IMR-90 (cell line): ENCODE measurements at regions not wholly inside any gene's neighbourhood (a gene's known extent, or its start where the extent isn't known, plus 50 kb on each side); places are given as distances from the start of the nearest gene placed in this dataset.

ENCODE experiments used
- CEBPB ChIP-seq: IDR thresholded peaks from 2 replicates; pipeline ENCODE4 v1.6.1; 2012; ENCODE audit warnings: low read depth, low read length, improper control_type of control experiment
- CTCF ChIP-seq: conservative IDR thresholded peaks from 2 replicates; pipeline ENCODE4 v1.5.1; 2012; ENCODE audit warnings: mild to moderate bottlenecking, low read depth, low read length, improper control_type of control experiment
- FOS ChIP-seq: fragments of 150-350 bp; IDR thresholded peaks from 2 replicates; pipeline ENCODE4 v1.6.1; 2016; ENCODE audit warnings: low read depth, low read length
- MAFK ChIP-seq: IDR thresholded peaks from 2 replicates; pipeline ENCODE4 v1.6.1; 2012; ENCODE audit warnings: low read depth, low read length, improper control_type of control experiment
- MXI1 ChIP-seq: IDR thresholded peaks from 2 replicates; pipeline ENCODE4 v1.6.1; 2012; ENCODE audit warnings: low read depth, mild to moderate bottlenecking, low read length, moderate library complexity, borderline replicate concordance
- NFE2L2 ChIP-seq: fragments of 150-350 bp; IDR thresholded peaks from 2 replicates; pipeline ENCODE4 v1.6.1; 2016; ENCODE audit warnings: low read depth, mild to moderate bottlenecking, low read length
- POLR2A ChIP-seq: IDR thresholded peaks from 2 replicates; pipeline ENCODE4 v1.6.1; 2012; ENCODE audit warnings: mild to moderate bottlenecking, low read depth, low read length
- RAD21 ChIP-seq: IDR thresholded peaks from 2 replicates; pipeline ENCODE4 v1.6.1; 2012; ENCODE audit warnings: low read length, improper control_type of control experiment
- RCOR1 ChIP-seq: IDR thresholded peaks from 2 replicates; pipeline ENCODE4 v1.6.1; 2012; ENCODE audit warnings: mild to moderate bottlenecking, low read length, improper control_type of control experiment; ENCODE audit not compliant: insufficient replicate concordance
- RFX5 ChIP-seq: IDR thresholded peaks from 2 replicates; pipeline ENCODE4 v1.8.0; 2012; ENCODE audit warnings: low read depth, mild to moderate bottlenecking, low read length, moderate library complexity
- SMC3 ChIP-seq: fragments of 150-350 bp; IDR thresholded peaks from 2 replicates; pipeline ENCODE4 v1.6.1; 2016; ENCODE audit warnings: low read depth, mild to moderate bottlenecking, antibody characterized with exemption, low read length, moderate library complexity
- TF ChIP-seq, protein P1 (sequence below): fragments of 150-350 bp; IDR thresholded peaks from 2 replicates; pipeline ENCODE4 v1.6.1; 2017; ENCODE audit warnings: mild to moderate bottlenecking, antibody characterized with exemption, low read length, low read depth
- TF ChIP-seq, protein P2 (sequence below): fragments of 150-350 bp; IDR thresholded peaks from 2 replicates; pipeline ENCODE4 v1.6.1; 2016; ENCODE audit warnings: low read depth, mild to moderate bottlenecking, low read length, moderate library complexity, borderline replicate concordance

DNA sequence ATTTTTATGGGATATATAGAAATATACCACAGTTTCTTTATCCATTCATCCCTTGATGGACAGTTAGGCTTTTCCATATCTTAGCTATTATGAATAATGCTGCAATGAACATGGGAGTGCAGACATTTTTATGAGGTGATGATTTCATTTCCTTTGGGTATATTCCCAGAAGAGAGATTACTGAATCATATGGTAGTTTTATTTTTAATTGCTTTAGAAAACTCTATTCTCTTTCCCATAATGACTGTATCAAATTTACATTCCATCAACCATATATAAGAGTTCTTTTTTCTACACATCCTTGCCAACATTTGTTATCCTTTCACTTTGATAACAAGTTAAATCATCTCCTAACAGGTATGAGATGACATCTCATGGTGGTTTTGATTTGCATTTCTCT lies 821.6 kb downstream of the TLE1 start:
- TF ChIP-seq, protein P1, sequence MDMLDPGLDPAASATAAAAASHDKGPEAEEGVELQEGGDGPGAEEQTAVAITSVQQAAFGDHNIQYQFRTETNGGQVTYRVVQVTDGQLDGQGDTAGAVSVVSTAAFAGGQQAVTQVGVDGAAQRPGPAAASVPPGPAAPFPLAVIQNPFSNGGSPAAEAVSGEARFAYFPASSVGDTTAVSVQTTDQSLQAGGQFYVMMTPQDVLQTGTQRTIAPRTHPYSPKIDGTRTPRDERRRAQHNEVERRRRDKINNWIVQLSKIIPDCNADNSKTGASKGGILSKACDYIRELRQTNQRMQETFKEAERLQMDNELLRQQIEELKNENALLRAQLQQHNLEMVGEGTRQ = no peak
- TF ChIP-seq CTCF = no peak
- no peak for TF ChIP-seq POLR2A
- no peak for TF ChIP-seq MXI1
- no peak for TF ChIP-seq FOS
- TF ChIP-seq, protein P2, sequence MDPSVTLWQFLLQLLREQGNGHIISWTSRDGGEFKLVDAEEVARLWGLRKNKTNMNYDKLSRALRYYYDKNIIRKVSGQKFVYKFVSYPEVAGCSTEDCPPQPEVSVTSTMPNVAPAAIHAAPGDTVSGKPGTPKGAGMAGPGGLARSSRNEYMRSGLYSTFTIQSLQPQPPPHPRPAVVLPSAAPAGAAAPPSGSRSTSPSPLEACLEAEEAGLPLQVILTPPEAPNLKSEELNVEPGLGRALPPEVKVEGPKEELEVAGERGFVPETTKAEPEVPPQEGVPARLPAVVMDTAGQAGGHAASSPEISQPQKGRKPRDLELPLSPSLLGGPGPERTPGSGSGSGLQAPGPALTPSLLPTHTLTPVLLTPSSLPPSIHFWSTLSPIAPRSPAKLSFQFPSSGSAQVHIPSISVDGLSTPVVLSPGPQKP = no peak
- no peak for TF ChIP-seq MAFK
- no peak for TF ChIP-seq RAD21
- TF ChIP-seq RFX5 = no peak
- no peak for TF ChIP-seq NFE2L2
- no peak for TF ChIP-seq RCOR1
- no peak for TF ChIP-seq CEBPB
- no peak for TF ChIP-seq SMC3
